Stimulated activated CD8-positive, alpha-beta memory T cell treated with anti-CD3 and anti-CD28 coated beads, Interleukin-2, amount 100 ng/mL, for 48 hours (primary cell): ENCODE measurements at regions not wholly inside any gene's neighbourhood (a gene's known extent, or its start where the extent isn't known, plus 50 kb on each side); places are given as distances from the start of the nearest gene placed in this dataset.

Experiments used
- DNase-seq, 2 donors: peaks; one replicate each; pipeline ENCODE4 v3.0.0-alpha.2; 2020; ENCODE audit warnings: low read depth in 2 of 2

DNA sequence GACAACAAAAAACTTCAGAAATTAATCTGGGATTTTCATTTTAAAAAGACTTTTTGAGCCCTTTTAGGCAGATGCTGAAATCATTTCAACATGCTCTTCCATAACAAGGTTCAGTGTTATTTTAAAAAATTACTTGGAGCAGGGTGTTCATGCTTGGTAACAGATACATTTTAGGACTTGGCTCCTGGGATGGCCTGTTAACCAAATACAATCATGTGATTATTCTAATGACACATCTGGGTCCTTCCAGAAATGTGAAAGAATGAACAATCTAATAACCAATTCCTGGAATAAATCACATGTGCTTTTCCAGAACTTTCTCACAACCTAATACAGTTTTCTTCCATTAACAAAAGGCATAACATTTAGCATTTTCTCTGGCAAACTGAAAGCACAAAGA lies 379.8 kb upstream of the RUNX1 start:
- no peak for DNase-seq

DNA sequence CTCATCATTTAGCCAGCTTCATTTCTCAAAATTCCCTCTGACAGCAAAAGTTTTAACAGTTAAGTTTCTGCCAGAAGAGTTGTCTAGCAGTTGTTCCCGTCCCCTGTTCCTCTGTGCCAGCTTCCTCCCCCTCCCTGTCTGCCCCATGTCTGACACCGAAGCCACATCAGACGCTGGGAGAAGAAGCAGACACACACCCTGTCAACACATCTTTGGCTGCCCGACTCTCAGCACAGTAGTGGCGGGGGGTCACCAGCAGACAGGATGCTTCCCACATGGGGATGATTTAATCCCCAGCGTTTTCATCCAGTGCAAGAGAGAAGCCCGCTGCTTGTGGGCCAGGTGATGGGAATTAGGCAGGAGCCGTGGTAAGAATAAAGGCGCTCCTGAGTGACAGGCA lies 379.4 kb upstream of the RUNX1 start:
- peak in 1 of 2 donors; percentile 1 for DNase-seq

DNA sequence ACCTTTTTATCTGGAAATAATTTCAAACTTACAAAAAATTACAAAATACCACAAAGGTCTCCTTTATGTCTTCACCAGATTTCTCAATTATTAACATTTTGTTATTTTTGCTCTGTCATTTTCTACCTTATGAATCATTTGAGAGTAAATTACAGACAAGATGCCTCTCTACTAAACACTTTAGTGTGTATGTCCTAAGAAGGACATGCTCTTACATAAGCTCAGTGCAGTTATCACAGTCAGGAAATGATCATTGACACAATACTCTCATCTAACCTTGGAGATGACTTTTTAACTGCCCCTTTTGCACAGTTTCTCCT lies 378.9 kb upstream of the RUNX1 start:
- no peak for DNase-seq

DNA sequence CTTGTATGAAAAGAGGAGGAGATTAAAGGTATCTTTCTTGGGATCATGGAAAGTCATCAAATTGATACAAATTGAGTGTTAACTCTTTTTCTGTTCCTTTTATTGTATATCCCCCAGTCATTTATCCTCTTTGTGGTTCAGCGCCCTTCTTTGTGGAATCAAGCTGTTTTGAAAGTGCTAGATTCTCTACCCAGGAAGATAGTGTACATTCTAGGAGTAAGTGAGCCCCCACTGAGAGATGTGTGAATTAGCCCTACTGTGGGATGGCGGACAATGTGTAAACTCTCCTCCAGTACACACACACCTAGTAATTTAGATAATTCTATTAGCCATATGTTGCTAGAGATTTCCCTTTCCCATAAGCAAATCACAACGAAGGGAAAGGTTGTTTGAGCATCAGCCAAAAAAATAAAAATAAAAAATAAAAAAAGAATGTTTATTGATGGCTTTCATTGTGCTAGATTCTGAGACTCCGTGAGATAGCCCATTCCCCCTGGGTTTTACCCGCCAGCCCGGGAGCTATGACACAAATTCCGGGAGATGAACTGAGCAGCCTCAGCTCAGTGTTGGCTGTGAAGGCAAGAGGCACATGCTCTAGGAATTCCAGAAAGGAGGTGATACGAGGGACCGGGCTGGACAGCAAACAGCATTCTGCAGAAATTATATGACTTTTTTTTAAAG lies 378.4 kb upstream of the RUNX1 start:
- DNase-seq = no peak

DNA sequence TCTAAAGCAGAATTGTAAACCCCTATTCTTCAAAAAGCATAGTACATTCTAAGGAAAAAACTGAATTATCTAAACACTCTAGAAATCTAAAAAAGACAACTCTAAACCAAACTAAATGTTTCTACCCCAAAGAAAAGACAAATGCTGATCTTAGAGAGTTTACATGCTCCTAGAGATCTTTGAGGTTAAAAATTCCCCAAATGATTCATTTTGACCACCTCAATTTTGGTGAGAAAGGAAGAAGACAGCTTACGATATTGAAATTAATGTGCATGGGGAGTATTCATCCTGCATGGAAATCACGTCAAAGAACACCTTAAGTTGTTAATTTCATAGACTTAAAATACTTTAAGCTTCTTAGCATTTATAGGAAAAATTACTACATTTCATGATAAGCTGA lies 377.8 kb upstream of the RUNX1 start:
- DNase-seq = no peak

DNA sequence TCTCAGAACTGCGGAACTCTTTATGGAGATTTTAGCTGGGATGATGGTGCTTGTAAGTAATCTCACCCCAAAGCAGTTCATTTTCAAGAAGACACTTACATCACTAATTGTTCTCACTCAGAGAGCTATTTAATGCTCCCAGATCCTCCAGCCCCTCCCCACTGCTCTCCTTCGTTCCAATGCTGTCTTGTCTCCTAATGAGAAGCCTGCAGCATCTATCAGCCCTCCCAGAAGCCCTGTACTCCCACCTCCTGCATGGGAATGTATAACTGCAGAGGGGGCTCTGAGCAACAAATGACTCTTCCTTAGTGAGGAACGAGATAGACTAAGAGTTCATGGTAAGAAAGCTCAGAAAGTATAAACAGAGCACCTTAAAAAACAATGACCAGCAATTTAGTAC lies 377.4 kb upstream of the RUNX1 start:
- DNase-seq = no peak

DNA sequence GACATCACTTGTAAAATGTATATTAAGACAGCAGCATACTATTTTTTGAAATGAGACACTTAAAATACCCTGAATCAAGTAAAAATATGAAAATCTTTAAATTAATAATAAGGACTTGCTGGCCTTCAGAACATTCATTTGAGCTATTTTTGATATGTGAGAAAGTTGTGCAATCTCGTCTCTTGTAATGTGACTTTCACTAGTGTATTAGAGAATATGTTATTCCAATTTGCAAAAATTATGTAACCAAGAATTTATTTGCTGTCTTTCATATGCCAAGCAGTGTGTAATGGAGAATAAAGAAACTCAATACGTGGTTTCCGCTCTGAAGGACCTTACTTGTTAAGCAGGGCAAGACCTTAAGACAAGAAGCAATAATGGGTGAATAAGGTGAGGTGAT lies 375.0 kb upstream of the RUNX1 start:
- DNase-seq = no peak

DNA sequence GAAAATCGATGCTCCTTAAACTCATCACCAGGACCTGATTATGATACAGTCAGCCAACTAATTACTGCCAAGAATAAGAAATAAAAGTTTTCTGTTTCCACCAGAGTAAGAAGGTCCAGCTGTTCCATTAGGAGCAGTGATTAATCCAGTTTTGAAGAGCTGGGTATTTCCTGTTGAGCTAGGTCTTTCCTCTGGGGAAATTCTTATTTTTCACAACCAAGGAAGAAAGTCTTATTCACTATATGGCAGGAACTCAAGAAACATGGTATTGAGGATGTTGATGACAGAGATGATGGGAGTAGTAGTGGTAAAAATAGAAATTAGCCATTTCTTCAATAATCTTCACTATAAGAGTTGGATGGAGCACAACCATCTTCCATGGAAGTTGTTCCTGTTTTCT lies 374.6 kb upstream of the RUNX1 start:
- no peak for DNase-seq

DNA sequence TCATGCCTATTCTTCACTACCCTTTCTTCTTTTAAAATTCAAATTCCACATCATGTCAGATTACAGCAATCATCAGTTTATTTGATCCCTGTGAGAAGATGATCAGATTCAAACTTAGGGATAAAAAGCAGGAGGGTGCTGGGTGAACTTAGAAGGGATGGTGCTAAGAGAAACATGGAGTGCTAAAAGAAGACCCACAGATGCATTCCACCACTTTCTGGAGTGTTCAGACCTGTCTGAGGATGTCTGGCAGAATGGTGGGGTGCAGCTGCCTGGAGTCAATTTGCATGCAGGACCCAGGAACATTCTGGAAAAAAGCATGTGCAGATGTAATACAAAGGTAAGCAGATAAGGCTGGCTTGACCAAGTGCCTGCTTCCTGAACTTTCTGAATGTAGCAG lies 372.9 kb upstream of the RUNX1 start:
- DNase-seq = no peak

DNA sequence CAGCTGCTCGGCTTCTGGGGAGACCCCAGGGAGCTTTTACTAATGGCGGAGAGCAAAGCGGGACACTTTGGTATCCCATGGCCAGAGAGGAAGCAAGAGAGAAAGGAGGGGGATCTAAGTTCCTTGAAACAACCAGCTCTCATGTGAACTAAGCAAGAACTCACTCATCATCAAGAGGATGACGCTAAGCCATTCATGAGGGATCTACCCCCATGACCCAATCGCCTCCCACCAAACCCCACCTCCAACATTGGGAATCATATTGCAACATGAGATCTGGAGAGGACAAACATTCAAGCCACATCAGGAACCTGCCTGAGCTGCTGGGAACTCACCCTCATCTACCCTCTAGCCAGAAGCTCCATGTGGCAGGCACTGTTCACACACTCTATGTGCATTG lies 372.1 kb upstream of the RUNX1 start:
- DNase-seq = no peak

DNA sequence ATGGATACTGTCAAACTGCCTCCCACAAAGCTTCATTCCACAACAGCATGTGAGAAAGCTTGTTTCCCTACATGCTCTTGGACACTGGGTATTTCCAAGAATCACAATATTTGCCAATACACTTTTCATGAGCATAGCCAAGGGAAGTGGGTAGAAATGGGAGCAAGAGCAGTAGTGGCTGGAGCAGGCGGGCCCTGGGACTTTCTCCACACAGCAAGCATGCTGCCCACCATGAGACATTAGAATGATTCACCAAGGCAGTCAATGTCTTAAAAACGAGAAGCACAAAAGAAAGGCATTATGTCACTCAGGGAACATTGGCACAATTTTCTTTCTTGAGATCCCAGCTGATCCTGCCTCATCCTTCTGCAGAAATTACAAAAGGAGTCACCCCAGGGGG lies 371.6 kb upstream of the RUNX1 start:
- DNase-seq = no peak

DNA sequence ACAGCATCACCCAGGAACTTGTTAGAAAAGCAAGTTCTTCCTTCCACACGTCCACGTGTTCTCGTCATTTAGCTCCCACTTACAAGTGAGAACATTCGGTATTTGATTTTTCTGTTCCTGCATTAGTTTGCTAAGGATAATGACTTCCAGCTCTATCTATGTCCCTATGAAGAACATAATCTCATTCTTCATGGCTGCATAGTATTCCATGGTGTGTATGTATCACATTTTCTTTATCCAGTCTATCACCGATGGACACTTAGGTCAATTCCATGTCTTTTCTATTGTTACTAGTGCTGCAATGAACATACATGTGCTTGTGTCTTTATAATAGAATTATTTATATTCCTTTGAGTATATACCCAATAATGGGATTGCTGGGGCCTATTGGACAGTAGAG lies 368.7 kb upstream of the RUNX1 start:
- DNase-seq = no peak

DNA sequence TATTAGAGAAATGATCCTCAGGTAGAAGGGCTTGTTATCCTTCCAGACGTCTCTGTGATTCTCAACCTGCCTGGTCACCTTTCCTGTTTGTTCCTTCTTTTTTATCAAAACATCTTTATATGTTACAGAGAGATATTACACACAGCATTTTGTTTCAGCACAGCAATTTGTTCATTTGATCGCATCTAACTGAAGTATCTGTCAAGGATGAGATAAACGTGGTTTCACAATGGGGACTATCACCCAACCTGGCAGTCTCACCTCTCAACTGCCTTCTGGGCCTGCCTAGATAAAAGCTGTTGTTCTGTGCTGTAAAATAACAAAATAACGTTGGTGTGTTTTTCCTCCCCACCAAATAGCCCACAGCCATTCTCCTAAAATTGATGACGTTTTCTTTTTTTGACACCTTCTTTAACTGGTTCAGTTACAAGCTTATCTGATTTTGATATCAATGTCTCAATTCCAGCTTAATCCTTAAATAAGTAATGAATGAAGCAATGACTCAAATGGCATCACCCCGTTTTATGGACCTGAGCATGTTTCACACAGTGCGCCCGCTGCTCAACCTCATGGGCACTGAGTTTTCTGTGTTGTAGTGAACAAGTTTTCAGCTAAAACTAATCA lies 367.9 kb upstream of the RUNX1 start:
- DNase-seq = no peak

DNA sequence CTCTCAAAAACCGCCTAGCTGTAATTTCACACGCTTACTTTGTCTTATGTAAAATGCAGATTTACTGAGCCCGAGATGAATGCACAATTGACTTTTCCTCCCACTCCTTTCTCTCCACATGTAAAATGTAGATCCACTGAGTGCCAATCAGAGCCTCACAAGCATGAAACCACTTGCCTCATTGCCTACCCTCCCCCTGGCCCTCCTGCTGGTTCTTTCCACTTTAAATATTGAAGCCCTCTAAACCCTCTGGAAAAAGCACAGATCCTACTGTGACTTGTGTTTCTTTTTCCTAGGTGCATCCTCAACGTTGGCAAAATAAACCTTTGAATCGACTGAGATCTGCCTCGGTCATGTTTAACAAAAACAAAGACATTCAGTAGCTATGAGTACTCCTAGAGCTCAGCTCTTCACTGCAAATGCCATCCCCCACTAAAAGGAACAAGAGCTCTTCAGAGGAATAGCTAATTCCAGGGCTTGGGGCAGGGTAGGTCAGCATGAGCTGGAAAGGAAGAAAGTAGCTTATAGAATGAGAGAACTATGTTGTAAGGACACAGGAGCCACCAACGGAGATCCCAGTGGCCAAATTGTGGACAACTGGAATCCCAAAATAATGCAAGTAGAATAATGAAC lies 365.5 kb upstream of the RUNX1 start:
- DNase-seq = no peak

DNA sequence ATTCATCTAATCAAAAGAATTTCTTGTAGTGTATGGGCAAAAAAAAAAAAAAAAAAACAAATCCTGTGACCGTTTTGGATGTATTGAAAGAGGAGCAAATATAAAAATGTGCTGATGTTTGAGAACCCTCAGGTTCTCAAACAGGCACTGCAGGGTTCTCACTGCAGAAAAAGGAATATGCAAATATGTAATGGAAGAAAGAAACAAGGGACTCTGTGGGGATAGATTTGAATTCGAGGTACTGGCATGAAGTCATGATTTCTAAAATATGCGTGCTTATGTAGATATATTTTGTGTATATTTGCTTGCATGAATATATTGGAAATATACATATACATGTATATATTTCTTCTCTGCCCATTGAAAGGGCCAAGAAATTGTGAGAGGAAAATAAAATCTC lies 365.0 kb upstream of the RUNX1 start:
- no peak for DNase-seq

DNA sequence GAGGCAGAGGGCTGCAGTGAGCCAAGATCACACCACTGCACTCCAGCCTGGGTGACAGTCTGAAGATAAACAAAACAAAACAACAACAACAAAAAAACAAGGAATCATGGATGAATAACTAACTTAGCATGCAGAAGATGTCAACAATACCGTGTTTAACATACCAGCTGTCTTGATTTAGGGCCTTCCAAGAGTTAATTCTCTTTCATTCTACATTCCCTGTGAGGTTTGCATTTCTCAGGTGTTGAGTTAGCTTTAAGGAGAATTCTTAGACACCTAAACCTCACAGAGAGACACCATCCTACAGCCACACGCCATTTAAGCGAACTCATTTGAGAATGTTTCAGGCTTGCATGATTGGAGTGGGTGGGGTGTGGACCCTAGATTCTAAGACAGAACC lies 363.1 kb upstream of the RUNX1 start:
- no peak for DNase-seq

DNA sequence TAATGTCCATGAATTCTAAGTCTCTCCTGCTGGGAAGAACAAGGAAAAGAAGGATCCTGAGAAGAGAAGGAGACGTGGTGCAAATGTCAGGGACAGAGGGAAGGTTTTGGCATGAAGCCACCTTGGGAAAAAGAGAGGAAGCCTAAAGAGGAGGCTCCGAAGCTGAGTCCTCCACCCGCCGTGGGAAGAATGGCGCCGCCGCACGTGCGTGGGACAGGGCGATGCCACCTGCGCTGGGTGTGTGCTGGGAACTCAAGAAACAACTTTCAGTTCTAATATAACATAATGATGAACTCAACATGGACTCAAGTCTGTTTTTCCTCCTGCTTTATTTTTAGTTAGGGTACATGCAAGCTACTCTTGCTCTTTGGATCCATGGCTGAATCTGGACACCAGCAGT lies 362.3 kb upstream of the RUNX1 start:
- DNase-seq = no peak

DNA sequence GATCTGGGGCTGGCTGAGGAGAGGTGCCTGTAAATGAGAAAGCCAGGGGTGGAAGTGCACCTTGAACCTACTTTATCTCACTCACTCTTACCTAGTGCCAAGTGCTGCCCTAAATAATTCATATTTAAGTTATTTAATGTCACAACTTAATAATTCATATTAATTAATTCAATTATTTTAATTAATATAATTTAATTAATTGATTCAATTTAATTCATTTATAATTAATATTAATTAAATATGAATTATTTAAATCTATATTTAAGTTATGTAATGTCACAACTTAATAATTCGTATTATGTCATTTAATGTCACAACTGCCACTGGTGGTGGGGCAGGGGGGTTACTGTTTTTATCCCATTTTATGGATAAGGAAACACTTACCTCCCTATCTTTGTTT lies 361.6 kb upstream of the RUNX1 start:
- no peak for DNase-seq

DNA sequence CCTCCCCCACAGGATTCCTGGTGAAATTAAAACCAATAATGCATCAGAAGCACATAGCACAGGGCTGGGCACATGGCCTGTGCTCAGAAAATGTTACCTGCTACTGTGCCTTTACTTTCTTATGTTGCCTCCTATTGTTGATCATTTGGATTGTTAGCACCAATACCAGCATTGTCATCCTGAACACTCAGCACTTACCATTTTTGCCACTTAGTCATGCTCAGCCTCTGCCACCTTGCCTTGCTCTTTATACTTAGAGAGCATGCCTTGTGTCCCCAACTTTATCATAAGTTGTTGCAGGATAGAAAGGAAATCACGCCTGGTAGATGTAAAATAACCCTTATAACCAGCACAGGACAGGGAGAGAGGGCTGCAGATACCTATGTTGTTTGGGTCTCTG lies 361.0 kb upstream of the RUNX1 start:
- no peak for DNase-seq

DNA sequence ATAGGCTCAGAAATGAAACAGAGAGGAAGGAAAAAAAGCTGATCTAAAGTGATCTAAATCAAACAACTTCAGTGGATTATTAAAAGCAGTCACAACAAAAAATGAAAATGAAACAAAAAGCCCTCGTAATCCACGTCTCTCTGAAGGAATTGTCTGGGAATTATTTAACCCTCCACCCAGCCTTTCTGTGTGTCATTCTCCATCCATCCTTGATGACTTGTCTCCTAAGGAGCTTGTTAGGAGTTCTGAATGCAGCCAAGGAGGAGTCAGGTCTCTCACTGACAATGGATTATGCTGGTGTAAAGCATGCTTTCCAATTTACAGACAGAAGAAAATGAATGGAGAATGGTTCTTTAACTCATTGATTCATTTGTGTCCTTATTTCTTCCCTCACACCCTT lies 359.3 kb upstream of the RUNX1 start:
- no peak for DNase-seq

DNA sequence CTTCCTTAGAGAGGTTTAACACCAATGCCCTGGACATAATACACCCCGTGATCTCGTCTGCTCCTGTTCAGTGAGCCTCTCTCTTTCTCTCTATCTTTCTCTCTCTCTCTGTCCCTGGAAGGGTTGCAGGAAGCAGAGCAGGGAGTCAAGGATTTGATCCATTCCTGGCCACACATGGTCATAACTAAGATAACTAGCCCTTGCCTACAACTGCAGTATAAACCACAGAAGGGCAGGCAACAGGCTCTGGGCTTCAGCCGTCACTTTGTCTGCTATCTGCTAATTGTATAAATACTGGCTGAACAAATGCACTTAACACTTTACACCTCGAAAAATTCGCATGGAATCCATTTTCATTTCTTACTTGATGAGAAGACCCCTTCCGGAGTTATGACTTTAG lies 357.5 kb upstream of the RUNX1 start:
- DNase-seq = no peak

DNA sequence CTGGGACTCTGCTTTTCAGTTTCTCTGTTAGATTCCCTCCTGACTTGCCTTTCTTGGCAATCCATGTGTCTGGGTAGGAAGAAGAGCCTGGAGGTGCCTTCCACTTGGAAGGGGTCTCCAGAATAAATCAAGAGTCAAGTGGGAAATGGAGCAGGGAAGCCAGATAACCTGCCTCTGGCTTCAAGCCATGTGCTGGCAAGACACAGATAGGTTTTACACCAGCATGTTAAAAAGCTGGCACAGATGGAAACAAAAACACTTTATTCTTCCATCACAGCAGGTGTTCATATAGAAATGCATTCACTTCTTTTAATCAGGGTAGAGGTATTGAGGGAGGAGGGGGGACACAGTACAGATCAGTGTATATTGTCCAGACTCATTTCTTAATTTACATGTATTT lies 356.9 kb upstream of the RUNX1 start:
- DNase-seq = no peak

DNA sequence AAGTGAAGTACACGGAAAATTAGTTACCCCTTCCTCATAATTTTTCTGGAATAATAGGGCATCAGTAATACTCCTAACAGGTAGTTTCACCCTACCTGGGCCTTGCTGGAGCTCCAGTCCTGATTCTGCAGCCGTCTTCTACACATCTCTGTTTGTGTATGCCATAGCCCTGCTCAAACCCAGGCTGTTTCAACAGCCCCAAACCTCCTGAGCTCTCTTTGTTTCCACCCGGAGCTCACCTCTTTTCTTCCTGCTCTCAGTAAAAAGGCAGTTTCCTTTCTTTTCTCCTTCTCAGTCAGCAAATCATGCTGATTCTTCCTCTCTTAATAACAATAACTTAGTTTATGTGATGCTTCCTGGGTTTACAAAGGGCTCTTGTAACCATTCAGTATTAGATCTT lies 355.1 kb upstream of the RUNX1 start:
- no peak for DNase-seq

DNA sequence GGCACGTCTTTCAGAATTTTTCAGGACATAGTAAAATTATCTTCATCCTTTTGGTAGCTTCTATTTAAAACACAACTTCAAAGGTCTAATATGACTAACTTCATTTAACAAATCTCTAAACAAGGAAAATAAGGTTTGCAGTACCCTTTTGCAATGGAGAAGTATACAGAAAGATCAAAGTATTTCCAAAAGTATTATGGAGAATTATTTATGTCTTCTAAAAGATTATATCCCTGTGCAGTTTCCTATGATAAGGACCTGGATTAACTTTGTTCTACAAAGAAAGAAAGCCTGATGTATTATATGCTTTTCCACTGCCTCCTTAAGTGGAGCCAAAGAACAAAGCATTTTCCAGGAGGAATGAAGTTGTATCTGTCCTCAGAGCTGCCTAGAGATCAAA lies 353.0 kb upstream of the RUNX1 start:
- no peak for DNase-seq
